Neural progenitor cell (in vitro differentiated cells): ENCODE measurements at regions not wholly inside any gene's neighbourhood (a gene's known extent, or its start where the extent isn't known, plus 50 kb on each side); places are given as distances from the start of the nearest gene placed in this dataset.

Source experiments
- DNase-seq: peaks from one replicate; pipeline ENCODE4 v3.0.0-alpha.2; 2016; ENCODE audit warnings: low spot score
- H2AFZ ChIP-seq: fragments of 200-600 bp; sonication (generic); replicated peaks from 2 replicates; pipeline ENCODE4 v1.6.1; 2016; ENCODE audit warnings: antibody characterized with exemption
- H3F3A ChIP-seq: fragments of 200-600 bp; sonication (generic); 2 replicates; pipeline ENCODE4 v1.6.1; 2016; ENCODE audit warnings: antibody characterized with exemption, low read depth
- H3K27ac ChIP-seq: fragments of 200-600 bp; sonication (generic); 2 replicates; pipeline ENCODE4 v1.5.1; 2016; ENCODE audit warnings: mild to moderate bottlenecking
- H3K27me3 ChIP-seq: fragments of 200-600 bp; sonication (generic); 2 replicates; pipeline ENCODE4 v1.6.1; 2016; ENCODE audit warnings: mild to moderate bottlenecking, moderate library complexity
- H3K36me3 ChIP-seq: fragments of 200-600 bp; sonication (generic); 2 replicates; pipeline ENCODE4 v1.5.1; 2016
- H3K4me1 ChIP-seq: fragments of 200-600 bp; sonication (generic); 2 replicates; pipeline ENCODE4 v1.6.1; 2016; ENCODE audit warnings: mixed run types
- H3K4me2 ChIP-seq: fragments of 200-600 bp; sonication (generic); 2 replicates; pipeline ENCODE4 v1.6.1; 2016
- H3K4me3 ChIP-seq: fragments of 200-600 bp; sonication (generic); 2 replicates; pipeline ENCODE4 v1.5.1; 2016
- H3K79me2 ChIP-seq: fragments of 200-600 bp; sonication (generic); 2 replicates; pipeline ENCODE4 v1.6.1; 2016; ENCODE audit warnings: low read depth
- H3K9ac ChIP-seq: fragments of 200-600 bp; sonication (generic); 2 replicates; pipeline ENCODE4 v1.6.1; 2016
- H3K9me3 ChIP-seq: fragments of 200-600 bp; sonication (generic); 2 replicates; pipeline ENCODE4 v1.5.1; 2016; ENCODE audit warnings: low read depth
- H4K20me1 ChIP-seq: fragments of 200-600 bp; sonication (generic); 2 replicates; pipeline ENCODE4 v1.6.1; 2016; ENCODE audit warnings: low read depth
- H3K27ac Mint-ChIP-seq: 3 replicates; pipeline ENCODE4 v1.8.0; 2021; ENCODE audit warnings: mixed read lengths
- H3K27me3 Mint-ChIP-seq: 2 replicates; pipeline ENCODE4 v1.8.0; 2022; ENCODE audit warnings: low read depth, mild to moderate bottlenecking, inconsistent platforms, moderate library complexity, mixed read lengths; ENCODE audit not compliant: insufficient read depth
- H3K36me3 Mint-ChIP-seq: 3 replicates; pipeline ENCODE4 v1.8.0; 2021; ENCODE audit warnings: mixed read lengths
- H3K4me1 Mint-ChIP-seq: 3 replicates; pipeline ENCODE4 v1.8.0; 2021; ENCODE audit warnings: mixed read lengths
- H3K4me3 Mint-ChIP-seq: 3 replicates; pipeline ENCODE4 v1.8.0; 2021; ENCODE audit warnings: mild to moderate bottlenecking, moderate library complexity, mixed read lengths
- H3K9me3 Mint-ChIP-seq: 3 replicates; pipeline ENCODE4 v1.8.0; 2020; ENCODE audit warnings: mixed read lengths
- EZH2 ChIP-seq: fragments of 200-600 bp; sonication (generic); IDR thresholded peaks from 2 replicates; pipeline ENCODE4 v1.6.1; 2017; ENCODE audit warnings: antibody characterized with exemption, mild to moderate bottlenecking, moderate library complexity
- EZH2phosphoT487 ChIP-seq: fragments of 200-600 bp; sonication (generic); IDR thresholded peaks from 2 replicates; pipeline ENCODE4 v1.6.1; 2017; ENCODE audit warnings: antibody characterized with exemption
- TF ChIP-seq, protein P1 (sequence below): fragments of 200-600 bp; sonication (generic); IDR thresholded peaks from 2 replicates; pipeline ENCODE4 v1.5.1; 2017; ENCODE audit warnings: antibody characterized with exemption, mild to moderate bottlenecking

DNA sequence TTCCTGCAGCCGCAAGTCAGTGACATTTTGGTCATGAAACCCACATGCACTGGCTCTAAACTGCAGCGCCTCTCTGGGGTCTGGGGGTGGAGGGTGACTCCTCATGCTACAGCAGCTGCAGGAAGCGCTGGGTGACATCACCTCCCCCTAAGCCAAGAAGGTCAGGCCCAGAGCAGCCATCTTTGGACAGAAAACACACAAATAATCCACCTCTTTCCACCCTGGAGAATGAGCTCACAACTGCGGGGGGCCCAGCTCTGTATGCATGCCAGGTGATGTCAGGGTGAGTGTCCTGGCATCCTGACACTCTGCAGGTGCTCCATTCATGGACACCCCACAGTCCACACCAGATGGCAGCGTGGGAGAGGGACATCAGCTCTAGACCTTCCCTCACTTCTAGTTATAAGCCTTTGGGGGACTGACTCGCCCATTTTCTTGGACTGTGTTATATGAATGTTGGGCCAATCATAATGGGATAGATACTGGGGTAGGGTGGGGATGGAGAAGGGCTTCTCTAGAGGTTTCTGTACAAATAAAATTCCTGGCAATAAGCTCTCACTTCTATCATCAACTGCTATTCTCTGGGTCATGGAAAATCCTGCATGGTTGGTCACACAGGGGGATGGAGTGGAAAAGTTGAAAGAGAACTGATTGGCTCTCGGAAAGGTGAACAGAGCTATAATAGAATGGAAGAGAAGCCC is 70.7 kb upstream of the THBS1 start:
- Mint-ChIP-seq H3K27ac (no peak overlapping the region), H3K36me3 (no peaks in the 10 kb centered on the region), H3K4me1 (no peaks in the 10 kb centered on the region), H3K27me3 (no peaks in the 10 kb centered on the region), H3K9me3 (peaks cover 6% of the 10 kb centered on the region), H3K4me3 (no peak overlapping the region)
- Histone ChIP-seq H3K4me2 (no peak overlapping the region), H3K4me3 (no peak overlapping the region), H3K4me1 (no peaks in the 10 kb centered on the region), H3K79me2 (no peaks in the 10 kb centered on the region), H3K27ac (no peak overlapping the region), H4K20me1 (no peaks in the 10 kb centered on the region), H3K9ac (no peak overlapping the region), H3F3A (no peaks in the 10 kb centered on the region), H3K9me3 (no peaks in the 10 kb centered on the region), H2AFZ (no peak overlapping the region), H3K36me3 (no peaks in the 10 kb centered on the region), H3K27me3 (no peaks in the 10 kb centered on the region)
- TF ChIP-seq, protein P1, sequence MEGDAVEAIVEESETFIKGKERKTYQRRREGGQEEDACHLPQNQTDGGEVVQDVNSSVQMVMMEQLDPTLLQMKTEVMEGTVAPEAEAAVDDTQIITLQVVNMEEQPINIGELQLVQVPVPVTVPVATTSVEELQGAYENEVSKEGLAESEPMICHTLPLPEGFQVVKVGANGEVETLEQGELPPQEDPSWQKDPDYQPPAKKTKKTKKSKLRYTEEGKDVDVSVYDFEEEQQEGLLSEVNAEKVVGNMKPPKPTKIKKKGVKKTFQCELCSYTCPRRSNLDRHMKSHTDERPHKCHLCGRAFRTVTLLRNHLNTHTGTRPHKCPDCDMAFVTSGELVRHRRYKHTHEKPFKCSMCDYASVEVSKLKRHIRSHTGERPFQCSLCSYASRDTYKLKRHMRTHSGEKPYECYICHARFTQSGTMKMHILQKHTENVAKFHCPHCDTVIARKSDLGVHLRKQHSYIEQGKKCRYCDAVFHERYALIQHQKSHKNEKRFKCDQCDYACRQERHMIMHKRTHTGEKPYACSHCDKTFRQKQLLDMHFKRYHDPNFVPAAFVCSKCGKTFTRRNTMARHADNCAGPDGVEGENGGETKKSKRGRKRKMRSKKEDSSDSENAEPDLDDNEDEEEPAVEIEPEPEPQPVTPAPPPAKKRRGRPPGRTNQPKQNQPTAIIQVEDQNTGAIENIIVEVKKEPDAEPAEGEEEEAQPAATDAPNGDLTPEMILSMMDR = no peak
- no peak for TF ChIP-seq EZH2
- TF ChIP-seq EZH2phosphoT487 = no peak
- no peak for DNase-seq

DNA sequence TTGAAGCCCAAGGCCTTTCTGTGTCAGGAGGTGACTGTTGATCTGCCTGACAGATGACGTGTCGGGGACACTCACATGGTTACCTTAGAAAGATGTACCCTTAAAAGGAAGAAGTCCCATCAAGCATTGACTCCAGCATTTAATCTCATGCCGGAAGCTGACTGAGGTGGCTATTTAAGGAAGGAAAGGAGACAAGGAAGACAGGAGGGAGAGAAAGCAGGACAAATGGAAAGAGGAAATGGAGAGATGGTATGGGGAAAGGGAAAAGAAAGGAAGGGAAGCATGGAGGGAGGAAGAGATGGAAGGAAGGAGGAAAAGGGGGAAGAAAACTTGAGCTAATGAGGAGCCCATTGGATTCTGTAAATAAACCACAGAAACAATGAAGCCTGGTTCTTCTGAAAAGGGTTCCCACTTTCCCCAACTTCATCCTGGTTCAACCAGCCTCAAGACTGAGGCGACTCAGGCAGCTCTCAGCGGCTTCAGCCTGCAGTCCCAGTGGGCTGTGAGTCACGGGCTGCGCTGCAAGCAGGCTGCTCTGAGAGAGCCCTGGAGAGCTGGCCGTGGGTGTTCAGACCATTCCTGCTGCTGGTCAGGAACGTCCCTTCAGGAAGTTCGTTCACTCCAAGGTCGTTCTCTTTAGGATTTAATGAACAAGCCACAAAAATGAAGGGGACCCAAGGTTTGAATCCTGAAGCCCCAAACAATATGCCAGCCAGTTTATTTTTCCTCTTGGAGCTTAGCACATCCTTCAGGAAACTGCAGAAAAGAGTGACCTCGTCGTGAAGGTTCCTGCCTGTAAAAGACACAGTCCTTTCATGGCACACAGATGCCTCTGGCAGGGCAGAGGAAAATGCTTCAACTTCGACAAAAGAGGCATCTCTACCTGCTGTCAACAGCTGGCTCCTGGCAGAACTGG is 69.6 kb upstream of the THBS1 start:
- no peaks in the 10 kb centered on the region for H3K36me3 Mint-ChIP-seq
- no peak overlapping the region for H3K9ac ChIP-seq
- no peak overlapping the region for H3K4me2 ChIP-seq
- no peak overlapping the region for H3K27ac ChIP-seq
- H3K4me1 ChIP-seq = no peaks in the 10 kb centered on the region
- no peaks in the 10 kb centered on the region for H3K27me3 ChIP-seq
- no peak for TF ChIP-seq EZH2
- TF ChIP-seq, protein P1 = no peak
- TF ChIP-seq EZH2phosphoT487 = no peak
- no peaks in the 10 kb centered on the region for H4K20me1 ChIP-seq
- H3K9me3 Mint-ChIP-seq = peaks cover 9% of the 10 kb centered on the region
- H3K4me3 ChIP-seq = no peak overlapping the region
- no peaks in the 10 kb centered on the region for H3K9me3 ChIP-seq
- no peak overlapping the region for H3K27ac Mint-ChIP-seq
- H3K4me3 Mint-ChIP-seq = no peak overlapping the region
- no peaks in the 10 kb centered on the region for H3K36me3 ChIP-seq
- no peaks in the 10 kb centered on the region for H3K27me3 Mint-ChIP-seq
- H3K4me1 Mint-ChIP-seq = no peaks in the 10 kb centered on the region
- H2AFZ ChIP-seq = no peak overlapping the region
- no peak for DNase-seq
- no peaks in the 10 kb centered on the region for H3F3A ChIP-seq
- H3K79me2 ChIP-seq = no peaks in the 10 kb centered on the region

DNA sequence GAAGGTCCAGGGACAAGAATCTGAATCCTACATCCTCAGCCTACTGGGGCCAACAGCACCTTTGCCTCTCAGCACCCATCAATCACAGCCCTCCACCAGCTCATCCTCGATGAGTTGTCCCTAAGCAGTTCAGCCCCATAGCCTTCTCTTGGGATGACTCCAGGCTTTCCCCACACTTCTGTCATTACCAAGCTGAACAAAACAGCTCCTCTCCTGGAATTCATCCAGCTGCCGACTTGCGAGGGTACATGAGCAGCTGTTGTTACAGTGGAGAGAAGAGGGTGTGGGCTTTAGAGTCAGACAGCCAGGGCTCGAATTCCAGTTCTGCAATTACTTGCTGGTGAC is 69.0 kb upstream of the THBS1 start:
- H3K4me1 ChIP-seq = no peaks in the 10 kb centered on the region
- no peak overlapping the region for H3K4me3 ChIP-seq
- H3K4me2 ChIP-seq = no peak overlapping the region
- H4K20me1 ChIP-seq = no peaks in the 10 kb centered on the region
- H3K9ac ChIP-seq = no peak overlapping the region
- Mint-ChIP-seq H3K9me3 (peaks cover 9% of the 10 kb centered on the region), H3K4me1 (no peaks in the 10 kb centered on the region), H3K27me3 (no peaks in the 10 kb centered on the region), H3K27ac (no peak overlapping the region), H3K36me3 (no peaks in the 10 kb centered on the region), H3K4me3 (no peak overlapping the region)
- DNase-seq = no peak
- no peaks in the 10 kb centered on the region for H3K9me3 ChIP-seq
- no peaks in the 10 kb centered on the region for H3K27me3 ChIP-seq
- no peaks in the 10 kb centered on the region for H3K36me3 ChIP-seq
- H3K79me2 ChIP-seq = no peaks in the 10 kb centered on the region
- no peaks in the 10 kb centered on the region for H3F3A ChIP-seq
- no peak for TF ChIP-seq EZH2phosphoT487
- no peak for TF ChIP-seq EZH2
- no peak overlapping the region for H2AFZ ChIP-seq
- H3K27ac ChIP-seq = no peak overlapping the region

DNA sequence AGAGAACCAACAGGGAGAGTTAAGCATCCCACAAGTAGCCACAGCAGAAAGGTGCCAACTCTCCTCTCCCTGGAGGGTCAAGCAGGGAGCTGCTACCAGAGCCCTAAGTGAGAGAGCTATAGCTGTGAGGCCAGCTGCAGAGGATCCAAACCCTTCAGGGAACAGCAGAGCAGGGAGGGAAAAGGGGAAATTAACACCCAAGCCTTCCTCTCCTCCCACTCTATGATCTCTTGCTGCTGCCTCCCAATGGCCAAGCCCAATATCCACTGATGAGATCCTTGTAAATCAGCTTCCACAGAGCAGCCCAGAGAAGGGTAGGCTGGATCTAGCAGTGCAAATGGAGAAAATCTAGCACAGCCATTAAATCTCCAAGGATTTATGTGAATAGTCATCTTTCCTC is 68.2 kb upstream of the THBS1 start:
- Histone ChIP-seq H3K36me3 (no peaks in the 10 kb centered on the region), H3K4me3 (no peak overlapping the region), H3K79me2 (no peaks in the 10 kb centered on the region), H3K4me2 (no peak overlapping the region), H3K27me3 (no peaks in the 10 kb centered on the region), H3K27ac (no peak overlapping the region), H3K4me1 (no peaks in the 10 kb centered on the region), H4K20me1 (no peaks in the 10 kb centered on the region), H3F3A (no peaks in the 10 kb centered on the region), H3K9ac (no peak overlapping the region), H3K9me3 (no peaks in the 10 kb centered on the region), H2AFZ (no peak overlapping the region)
- H3K36me3 Mint-ChIP-seq = no peaks in the 10 kb centered on the region
- H3K27ac Mint-ChIP-seq = no peak overlapping the region
- no peak for TF ChIP-seq EZH2
- TF ChIP-seq EZH2phosphoT487 = no peak
- TF ChIP-seq, protein P1 = no peak
- peaks cover 9% of the 10 kb centered on the region for H3K9me3 Mint-ChIP-seq
- no peak overlapping the region for H3K4me3 Mint-ChIP-seq
- no peaks in the 10 kb centered on the region for H3K27me3 Mint-ChIP-seq
- no peak for DNase-seq
- H3K4me1 Mint-ChIP-seq = no peaks in the 10 kb centered on the region
